ENCODE measurements at regions not wholly inside any gene's neighbourhood (a gene's known extent, or its start where the extent isn't known, plus 50 kb on each side); places are given as distances from the start of the nearest gene placed in this dataset.

- TF ChIP-seq CTCF (conservative IDR thresholded peaks at IDR 0.05; ENCODE audit: low read depth, low read length), result no peak
- no peak for DNase-seq (ENCODE audit: low read depth)
- no peak overlapping the region for H3K4me3 ChIP-seq (ENCODE audit: low read length)
Observed at GRCh38 chr3:177563243-177563780, 366.0 kb upstream of the TBL1XR1 start.

- TF ChIP-seq CTCF (conservative IDR thresholded peaks at IDR 0.05; ENCODE audit: low read depth, low read length), result no peak
- H3K4me3 ChIP-seq (ENCODE audit: low read length), result no peak overlapping the region
- no peak for DNase-seq (ENCODE audit: low read depth)
Observed at GRCh38 chr3:177563792-177564191, 366.5 kb upstream of the TBL1XR1 start.

- no peak for DNase-seq (ENCODE audit: low read depth)
- TF ChIP-seq CTCF (conservative IDR thresholded peaks at IDR 0.05; ENCODE audit: low read depth, low read length), result no peak
- no peak overlapping the region for H3K4me3 ChIP-seq (ENCODE audit: low read length)
Observed at GRCh38 chr3:177565981-177566380, 368.7 kb upstream of the TBL1XR1 start.

DNA sequence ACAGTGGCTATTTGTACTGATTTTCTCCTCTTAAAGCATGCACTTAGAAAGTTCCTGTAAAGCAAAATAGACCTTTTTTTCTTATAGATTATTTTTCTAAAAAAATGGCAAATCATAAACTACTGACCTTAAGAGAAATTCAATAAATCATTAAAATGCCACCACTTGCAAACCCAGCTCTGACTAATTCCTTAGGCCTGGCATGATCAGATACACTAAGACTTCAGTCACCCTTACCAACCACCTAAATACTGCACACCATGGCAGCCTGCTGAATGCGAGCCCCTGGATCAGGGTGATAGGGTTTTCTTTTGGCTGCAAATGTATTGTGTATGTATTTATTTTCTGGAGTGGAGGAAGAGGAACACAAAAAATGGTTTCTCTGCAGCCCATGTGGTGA lies 370.6 kb upstream of the TBL1XR1 start:
- TF ChIP-seq CTCF (conservative IDR thresholded peaks at IDR 0.05; ENCODE audit: low read depth, low read length), result no peak
- no peak overlapping the region for H3K4me3 ChIP-seq (ENCODE audit: low read length)
- no peak for DNase-seq (ENCODE audit: low read depth)

DNA sequence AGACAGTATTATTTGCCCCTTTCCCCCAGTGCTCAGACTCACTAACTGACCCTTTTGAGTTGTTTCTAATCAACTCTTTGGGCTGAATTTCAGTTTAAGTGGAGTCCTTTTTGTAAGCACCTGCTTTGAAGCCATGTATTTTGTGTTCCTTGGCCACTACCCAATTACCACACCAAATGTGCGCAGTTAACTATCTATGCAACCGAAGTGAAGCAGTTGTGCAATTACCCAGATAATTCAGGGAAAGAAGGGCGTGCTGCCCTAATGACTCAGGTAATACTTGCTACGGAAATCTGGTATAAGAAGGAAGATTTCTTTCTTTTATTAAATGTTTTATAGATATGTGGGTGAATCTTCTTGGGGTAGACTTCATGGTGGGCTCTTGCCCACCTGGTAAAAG lies 371.9 kb upstream of the TBL1XR1 start:
- DNase-seq (ENCODE audit: low read depth), result no peak
- TF ChIP-seq CTCF (conservative IDR thresholded peaks at IDR 0.05; ENCODE audit: low read depth, low read length), result no peak
- no peak overlapping the region for H3K4me3 ChIP-seq (ENCODE audit: low read length)

- no peak for TF ChIP-seq CTCF (conservative IDR thresholded peaks at IDR 0.05; ENCODE audit: low read depth, low read length)
- no peak for DNase-seq (ENCODE audit: low read depth)
- H3K4me3 ChIP-seq (ENCODE audit: low read length), result no peak overlapping the region
Observed at GRCh38 chr3:177569875-177570657, 372.8 kb upstream of the TBL1XR1 start.
